ENCODE measurements at regions not wholly inside any gene's neighbourhood (a gene's known extent, or its start where the extent isn't known, plus 50 kb on each side); places are given as distances from the start of the nearest gene placed in this dataset.

- DNase-seq (ENCODE audit: low read depth in 4 of 4, low spot score in 3 of 4) = no peak
These were observed 69.4 kb upstream of the STXBP5L start for GRCh38 chr3:120838441-120839091.

GRCh38 chr3:120839120-120839519, 68.9 kb upstream of the STXBP5L start:
- no peak for DNase-seq (ENCODE audit: low read depth in 4 of 4, low spot score in 3 of 4)

GRCh38 chr3:120841264-120841663, 66.7 kb upstream of the STXBP5L start:
- DNase-seq (ENCODE audit: low read depth in 4 of 4, low spot score in 3 of 4) = no peak

GRCh38 chr3:120846073-120846472, 61.9 kb upstream of the STXBP5L start:
- DNase-seq (ENCODE audit: low read depth in 4 of 4, low spot score in 3 of 4) = no peak

- DNase-seq (ENCODE audit: low read depth in 4 of 4, low spot score in 3 of 4) = no peak
These were observed 59.5 kb upstream of the STXBP5L start for GRCh38 chr3:120848503-120848902.

GRCh38 chr3:120850381-120851295, 57.4 kb upstream of the STXBP5L start:
- no peak for DNase-seq (ENCODE audit: low read depth in 4 of 4, low spot score in 3 of 4)

GRCh38 chr3:120852412-120852811, 55.6 kb upstream of the STXBP5L start:
- no peak for DNase-seq (ENCODE audit: low read depth in 4 of 4, low spot score in 3 of 4)

GRCh38 chr3:120853416-120853815, 54.6 kb upstream of the STXBP5L start:
- DNase-seq (ENCODE audit: low read depth in 4 of 4, low spot score in 3 of 4) = no peak

- no peak for DNase-seq (ENCODE audit: low read depth in 4 of 4, low spot score in 3 of 4)
These were observed 53.0 kb upstream of the STXBP5L start for GRCh38 chr3:120854908-120855526.

GRCh38 chr3:120855665-120856437, 52.2 kb upstream of the STXBP5L start:
- DNase-seq (ENCODE audit: low read depth in 4 of 4, low spot score in 3 of 4) = peak in 3 of 4 donors; percentile 3 to 41 (median 3)

Measured in left renal pelvis (tissue), 4 donors.